ACC112 (cell line): ENCODE measurements at regions not wholly inside any gene's neighbourhood (a gene's known extent, or its start where the extent isn't known, plus 50 kb on each side); places are given as distances from the start of the nearest gene placed in this dataset.

Experiments used
- H2AFZ ChIP-seq: fragments of 200-600 bp; sonication (generic); one replicate; pipeline ENCODE4 v1.6.0; 2017; ENCODE audit warnings: antibody characterized with exemption, low read length; ENCODE audit not compliant: unreplicated experiment
- H3K27ac ChIP-seq: fragments of 200-600 bp; sonication (generic); 2 replicates; pipeline ENCODE4 v1.5.1; 2014; ENCODE audit warnings: low read depth, mild to moderate bottlenecking, antibody characterized with exemption, low read length, moderate library complexity
- H3K27me3 ChIP-seq: fragments of 200-600 bp; sonication (generic); 2 replicates; pipeline ENCODE4 v1.6.1; 2014; ENCODE audit warnings: mild to moderate bottlenecking, antibody characterized with exemption, low read length, moderate library complexity, mixed read lengths; ENCODE audit not compliant: insufficient read depth
- H3K36me3 ChIP-seq: fragments of 200-600 bp; sonication (generic); 2 replicates; pipeline ENCODE4 v1.6.1; 2016; ENCODE audit warnings: mild to moderate bottlenecking, antibody characterized with exemption, low read length, moderate library complexity, mixed read lengths; ENCODE audit not compliant: insufficient read depth
- H3K4me1 ChIP-seq: fragments of 200-600 bp; sonication (generic); one replicate; pipeline ENCODE4 v1.6.1; 2016; ENCODE audit warnings: low read length, mixed read lengths; ENCODE audit not compliant: insufficient read depth, unreplicated experiment, control insufficient read depth
- H3K4me3 ChIP-seq: fragments of 200-600 bp; sonication (generic); 2 replicates; pipeline ENCODE4 v1.5.1; 2014; ENCODE audit warnings: mild to moderate bottlenecking, low read depth, low read length
- H3K79me2 ChIP-seq: fragments of 200-600 bp; sonication (generic); one replicate; pipeline ENCODE4 v1.6.0; 2016; ENCODE audit warnings: low read length; ENCODE audit not compliant: control insufficient read depth, unreplicated experiment, insufficient read depth

DNA sequence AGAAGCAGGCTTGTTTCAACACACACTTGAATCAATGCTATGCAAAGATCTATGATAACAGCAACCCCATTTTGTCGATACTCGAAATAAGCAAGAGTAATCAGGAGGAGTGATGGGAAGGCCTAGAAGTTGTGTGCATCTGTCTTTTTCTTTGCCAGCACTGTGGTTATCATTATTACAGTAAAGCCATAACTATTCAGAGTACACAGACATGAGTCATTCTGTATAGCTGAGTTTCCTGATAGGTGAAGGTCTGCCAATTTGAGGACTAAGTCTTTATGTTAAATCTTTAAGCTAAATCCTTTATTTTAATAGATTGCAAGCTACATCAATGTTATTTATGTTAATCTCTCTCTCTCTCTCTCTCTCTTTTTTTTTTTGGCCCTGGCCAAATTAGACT, 1344.4 kb upstream of the CELF4 start:
- Histone ChIP-seq H2AFZ (no peak overlapping the region), H3K4me3 (no peak overlapping the region), H3K27me3 (no peaks in the 10 kb centered on the region), H3K27ac (no peak overlapping the region), H3K4me1 (no peaks in the 10 kb centered on the region), H3K36me3 (no peaks in the 10 kb centered on the region), H3K79me2 (no peaks in the 10 kb centered on the region)

DNA sequence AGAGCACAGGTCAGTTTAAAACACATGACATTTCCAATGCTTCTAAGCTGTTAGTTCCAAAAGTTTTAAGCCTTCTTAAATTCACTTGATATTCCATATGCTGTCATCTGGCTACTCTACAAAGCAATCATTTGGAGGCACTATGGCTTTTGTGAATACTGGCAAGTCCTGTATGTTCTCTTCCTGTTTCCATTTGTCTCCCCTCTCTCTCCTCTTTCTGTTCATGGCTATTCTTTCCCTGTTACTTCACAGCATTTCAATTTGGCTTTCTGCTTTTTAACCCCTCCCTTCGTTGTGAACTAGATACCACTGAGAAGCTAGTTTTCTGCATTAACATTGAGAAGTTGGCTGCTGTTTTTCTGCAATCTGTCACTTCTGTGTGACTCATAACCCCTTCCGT, 1337.2 kb upstream of the CELF4 start:
- Histone ChIP-seq H3K4me3 (no peak overlapping the region), H3K36me3 (no peaks in the 10 kb centered on the region), H3K27ac (no peak overlapping the region), H3K79me2 (no peaks in the 10 kb centered on the region), H3K4me1 (no peaks in the 10 kb centered on the region), H2AFZ (no peak overlapping the region), H3K27me3 (no peaks in the 10 kb centered on the region)

DNA sequence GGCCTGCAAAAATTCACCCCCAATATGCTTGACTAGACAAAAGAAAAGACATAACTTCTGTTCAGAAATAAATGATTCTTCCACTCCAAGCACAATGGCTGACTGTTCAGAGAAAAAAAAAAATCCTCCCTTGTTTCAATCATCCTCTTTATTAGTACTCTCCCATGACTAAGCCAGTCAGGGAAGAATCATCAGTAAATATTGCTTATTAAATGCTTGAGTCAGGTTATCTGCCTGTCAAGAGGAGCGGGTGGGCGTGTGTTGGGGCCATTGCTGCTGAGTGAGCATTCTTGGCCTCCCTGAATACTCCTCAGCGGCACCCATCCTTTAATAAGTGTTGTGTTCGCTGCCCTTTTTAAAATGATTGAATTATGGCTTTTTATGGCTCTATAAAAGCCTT, 1334.8 kb upstream of the CELF4 start:
- H3K27me3 ChIP-seq: no peaks in the 10 kb centered on the region
- no peak overlapping the region for H3K4me3 ChIP-seq

DNA sequence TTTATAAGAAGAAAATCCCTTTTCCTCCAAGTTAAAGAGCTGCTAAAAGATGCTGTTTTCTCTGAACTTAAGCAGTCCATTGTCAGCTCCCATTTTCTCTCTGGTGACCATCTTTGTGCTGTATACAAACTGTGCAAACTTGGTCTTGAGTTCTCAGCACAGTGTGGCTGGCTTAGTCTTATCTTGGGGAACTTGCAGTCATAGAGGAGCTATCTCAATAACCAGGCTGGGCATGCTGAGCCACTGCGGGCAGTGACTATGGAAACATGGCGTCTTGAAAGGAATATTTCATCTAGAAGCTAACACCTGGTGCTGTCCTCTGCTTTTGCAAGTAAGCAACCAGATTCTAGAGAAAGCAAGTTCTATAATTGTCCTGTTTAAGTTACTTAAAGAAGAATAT, 1334.4 kb upstream of the CELF4 start:
- H3K4me1 ChIP-seq: no peaks in the 10 kb centered on the region
- no peak overlapping the region for H2AFZ ChIP-seq
- no peaks in the 10 kb centered on the region for H3K36me3 ChIP-seq
- H3K4me3 ChIP-seq: no peak overlapping the region
- no peak overlapping the region for H3K27ac ChIP-seq
- no peaks in the 10 kb centered on the region for H3K79me2 ChIP-seq
- H3K27me3 ChIP-seq: no peaks in the 10 kb centered on the region

More for the DNA sequence above, 1334.8 kb upstream of the CELF4 start:
- Histone ChIP-seq H2AFZ (no peak overlapping the region), H3K36me3 (no peaks in the 10 kb centered on the region), H3K4me1 (no peaks in the 10 kb centered on the region), H3K27ac (no peak overlapping the region), H3K79me2 (no peaks in the 10 kb centered on the region)

DNA sequence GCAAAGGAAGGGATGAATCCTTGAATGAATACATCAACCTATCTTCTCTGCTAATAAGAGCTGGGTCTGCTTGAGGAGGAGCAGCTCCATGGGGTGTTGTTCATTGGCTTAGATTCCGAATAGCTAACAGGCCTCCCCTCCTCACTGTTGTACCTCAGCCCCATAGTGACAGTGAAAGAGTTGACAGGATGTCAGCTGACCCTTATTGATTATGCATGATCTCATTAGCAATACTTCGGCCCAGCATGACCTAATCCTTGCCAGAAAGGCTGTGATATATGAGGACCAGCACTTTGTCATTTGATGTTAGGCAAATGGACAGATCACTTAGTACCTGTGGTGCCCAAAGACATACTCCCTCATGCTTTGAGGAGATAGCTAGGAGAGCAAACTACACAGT, 1333.7 kb upstream of the CELF4 start:
- H3K27me3 ChIP-seq: no peaks in the 10 kb centered on the region
- H3K4me1 ChIP-seq: no peaks in the 10 kb centered on the region
- H3K79me2 ChIP-seq: no peaks in the 10 kb centered on the region
- H2AFZ ChIP-seq: no peak overlapping the region
- no peak overlapping the region for H3K4me3 ChIP-seq
- H3K27ac ChIP-seq: no peak overlapping the region
- no peaks in the 10 kb centered on the region for H3K36me3 ChIP-seq

DNA sequence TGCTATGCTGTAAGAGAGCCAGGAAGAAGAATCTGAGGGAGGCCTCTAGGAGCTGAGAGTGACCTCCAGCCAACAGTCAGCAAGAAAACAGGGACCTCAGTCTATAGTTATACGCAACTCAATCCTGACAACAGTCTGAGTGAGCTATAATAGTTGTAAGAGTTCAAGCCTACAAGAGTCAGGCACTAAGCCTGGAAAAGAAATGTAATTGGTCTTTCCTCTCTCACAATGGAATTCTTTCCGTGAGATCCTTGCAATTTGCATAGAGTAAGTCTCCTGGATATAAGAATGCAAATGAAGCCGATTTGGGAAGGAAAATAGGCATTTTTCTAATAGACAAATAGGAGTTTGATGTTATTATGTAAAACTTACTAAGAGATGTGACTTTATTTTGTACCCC, 1332.6 kb upstream of the CELF4 start:
- no peaks in the 10 kb centered on the region for H3K4me1 ChIP-seq
- no peak overlapping the region for H3K27ac ChIP-seq
- H3K4me3 ChIP-seq: no peak overlapping the region
- no peak overlapping the region for H2AFZ ChIP-seq
- no peaks in the 10 kb centered on the region for H3K27me3 ChIP-seq
- no peaks in the 10 kb centered on the region for H3K79me2 ChIP-seq
- H3K36me3 ChIP-seq: no peaks in the 10 kb centered on the region

DNA sequence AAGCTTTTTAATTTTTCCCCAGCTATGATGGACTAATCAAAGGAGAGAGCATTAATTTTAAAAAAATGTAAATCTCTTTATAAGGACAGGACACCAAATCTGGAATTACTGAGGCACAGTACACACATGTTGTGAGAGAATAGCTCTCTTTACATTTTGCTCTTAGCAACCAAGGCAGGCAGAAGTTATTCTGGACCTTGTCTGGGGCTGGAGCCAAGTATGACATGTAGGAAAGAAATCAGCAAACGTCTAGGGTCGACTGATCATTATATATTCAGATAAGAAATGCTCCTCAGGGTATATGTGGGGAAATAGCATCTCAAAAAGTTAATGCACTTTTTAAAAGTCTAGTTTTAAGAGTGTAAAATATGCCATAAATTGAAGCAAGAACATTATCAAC, 1330.0 kb upstream of the CELF4 start:
- Histone ChIP-seq H3K36me3 (no peaks in the 10 kb centered on the region), H3K4me3 (no peak overlapping the region), H2AFZ (no peak overlapping the region), H3K79me2 (no peaks in the 10 kb centered on the region), H3K27me3 (no peaks in the 10 kb centered on the region), H3K4me1 (no peaks in the 10 kb centered on the region), H3K27ac (no peak overlapping the region)

DNA sequence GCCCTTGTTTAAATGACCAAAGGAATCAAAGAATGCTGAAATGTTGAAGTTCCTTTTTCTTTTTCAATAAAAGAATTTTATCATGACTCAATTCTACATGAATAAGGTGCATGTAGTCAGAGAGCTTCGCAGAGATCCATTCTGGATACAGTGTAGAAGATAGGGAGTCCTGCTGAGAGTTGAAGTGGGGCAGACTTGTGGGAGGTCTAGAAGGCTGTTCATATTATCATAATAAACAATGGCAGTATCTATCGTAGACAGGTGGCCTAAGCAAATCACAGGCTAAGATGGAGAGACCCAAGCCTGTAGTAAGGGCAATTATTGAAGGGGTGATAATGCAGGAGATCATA, 1322.0 kb upstream of the CELF4 start:
- H3K36me3 ChIP-seq: no peaks in the 10 kb centered on the region
- no peaks in the 10 kb centered on the region for H3K27me3 ChIP-seq
- no peaks in the 10 kb centered on the region for H3K79me2 ChIP-seq

DNA sequence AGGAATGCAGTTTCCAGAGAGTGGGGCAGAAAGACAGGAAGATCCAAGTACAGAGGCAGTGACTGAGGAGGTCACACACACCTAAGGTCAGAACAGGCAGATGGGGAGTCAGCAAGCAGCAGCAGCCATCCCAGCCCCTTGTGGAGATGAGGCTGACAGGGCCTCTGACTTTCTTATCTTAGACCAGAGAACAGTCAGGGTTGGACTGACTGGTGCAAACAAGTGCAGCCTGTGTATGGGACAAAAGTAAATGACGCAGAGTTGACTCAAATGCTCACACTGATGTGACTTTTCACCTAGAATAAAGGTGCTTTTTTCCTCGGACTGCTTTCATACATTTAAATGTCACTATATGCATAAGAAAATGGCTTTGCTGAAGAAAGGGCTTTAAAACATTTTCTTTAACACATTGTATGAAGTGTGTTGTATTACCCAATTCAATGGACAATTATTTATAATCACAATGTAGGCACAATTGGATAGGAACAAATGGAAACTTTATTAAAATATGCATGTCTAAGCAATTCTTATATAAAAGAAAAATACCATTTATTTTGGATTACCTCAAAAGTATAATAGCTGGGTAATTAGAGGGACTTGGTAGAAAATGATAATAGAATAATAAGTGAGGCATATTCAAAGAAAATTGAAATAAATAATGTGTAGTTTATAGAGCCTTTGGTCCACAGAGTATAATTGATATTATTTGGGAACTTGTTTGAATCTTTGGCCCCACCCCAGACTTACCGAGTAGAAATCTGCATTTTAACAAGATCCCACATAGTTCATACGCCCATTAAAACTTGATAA, 1321.5 kb upstream of the CELF4 start:
- Histone ChIP-seq H3K4me1 (no peaks in the 10 kb centered on the region), H3K27ac (no peak overlapping the region), H3K79me2 (no peaks in the 10 kb centered on the region), H3K36me3 (no peaks in the 10 kb centered on the region), H3K4me3 (no peak overlapping the region), H3K27me3 (no peaks in the 10 kb centered on the region), H2AFZ (no peak overlapping the region)

More for the DNA sequence above, 1322.0 kb upstream of the CELF4 start:
- H3K4me3 ChIP-seq: no peak overlapping the region
- H2AFZ ChIP-seq: no peak overlapping the region
- H3K4me1 ChIP-seq: no peaks in the 10 kb centered on the region
- no peak overlapping the region for H3K27ac ChIP-seq

DNA sequence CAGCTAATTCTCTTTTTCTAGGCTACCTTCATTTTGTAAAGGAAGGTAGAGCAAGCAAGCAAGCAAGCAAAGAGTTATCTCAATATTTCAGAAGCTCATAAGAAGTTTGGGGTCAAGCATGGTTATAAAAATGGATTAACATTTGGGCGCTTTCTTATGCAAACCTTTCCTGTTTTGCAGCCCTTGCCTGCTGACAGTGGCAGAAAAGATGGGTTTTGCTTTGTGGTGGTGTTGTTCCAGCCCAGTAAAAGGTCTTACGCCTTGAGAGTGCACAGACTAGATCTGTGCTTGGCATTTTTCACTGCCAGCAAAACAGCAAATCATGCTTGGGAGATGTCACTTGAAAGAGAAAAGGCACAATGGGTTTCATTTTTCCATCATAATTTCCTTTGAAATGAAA, 1320.6 kb upstream of the CELF4 start:
- H3K4me3 ChIP-seq: no peak overlapping the region
- H3K27me3 ChIP-seq: no peaks in the 10 kb centered on the region
- H3K27ac ChIP-seq: no peak overlapping the region
- no peak overlapping the region for H2AFZ ChIP-seq
- no peaks in the 10 kb centered on the region for H3K79me2 ChIP-seq
- H3K36me3 ChIP-seq: no peaks in the 10 kb centered on the region
- H3K4me1 ChIP-seq: no peaks in the 10 kb centered on the region

DNA sequence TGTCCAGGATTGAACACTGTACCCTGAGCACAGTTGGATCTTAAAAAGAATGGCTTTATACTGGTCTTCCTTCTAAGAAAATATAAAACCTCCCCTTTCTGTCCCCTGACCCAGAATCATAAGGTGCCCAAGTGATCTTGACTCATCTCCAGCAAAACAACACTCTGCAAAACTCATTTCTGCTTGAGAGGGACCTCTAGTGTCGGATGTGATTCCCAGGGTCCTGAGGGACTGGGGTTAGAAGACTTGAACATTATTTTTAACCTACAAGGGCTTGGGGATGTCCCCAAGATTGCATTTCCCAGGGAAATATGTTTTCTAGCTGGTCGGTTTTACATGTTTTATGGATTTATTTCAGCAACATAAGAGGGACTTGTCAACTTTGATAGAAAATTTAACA, 1318.5 kb upstream of the CELF4 start:
- H3K79me2 ChIP-seq: no peaks in the 10 kb centered on the region
- H2AFZ ChIP-seq: no peak overlapping the region
- no peaks in the 10 kb centered on the region for H3K27me3 ChIP-seq
- no peak overlapping the region for H3K4me3 ChIP-seq
- H3K36me3 ChIP-seq: no peaks in the 10 kb centered on the region
- no peaks in the 10 kb centered on the region for H3K4me1 ChIP-seq
- no peak overlapping the region for H3K27ac ChIP-seq
